ENCODE measurements at regions not wholly inside any gene's neighbourhood (a gene's known extent, or its start where the extent isn't known, plus 50 kb on each side); places are given as distances from the start of the nearest gene placed in this dataset.

DNA sequence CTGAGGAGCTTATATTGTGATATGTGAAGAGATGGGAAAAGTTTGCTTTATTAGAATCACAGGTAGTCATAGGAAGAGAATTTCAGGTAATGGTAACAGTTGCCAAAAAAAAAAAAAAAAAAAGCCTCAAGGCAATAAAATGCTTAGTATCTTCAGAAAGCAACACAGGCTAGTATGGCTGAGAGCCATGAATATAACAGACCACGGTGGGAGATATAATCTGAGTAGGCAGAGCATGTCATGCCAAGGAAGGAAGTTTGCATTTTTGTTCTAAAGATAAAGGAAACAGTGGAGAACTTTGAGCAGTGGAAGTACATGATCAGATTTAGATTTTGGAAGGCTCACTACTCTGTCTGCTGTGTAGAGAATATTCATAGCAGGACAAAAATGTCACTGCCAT, 211.4 kb downstream of the ETS1 start:
- TF ChIP-seq, protein P1, sequence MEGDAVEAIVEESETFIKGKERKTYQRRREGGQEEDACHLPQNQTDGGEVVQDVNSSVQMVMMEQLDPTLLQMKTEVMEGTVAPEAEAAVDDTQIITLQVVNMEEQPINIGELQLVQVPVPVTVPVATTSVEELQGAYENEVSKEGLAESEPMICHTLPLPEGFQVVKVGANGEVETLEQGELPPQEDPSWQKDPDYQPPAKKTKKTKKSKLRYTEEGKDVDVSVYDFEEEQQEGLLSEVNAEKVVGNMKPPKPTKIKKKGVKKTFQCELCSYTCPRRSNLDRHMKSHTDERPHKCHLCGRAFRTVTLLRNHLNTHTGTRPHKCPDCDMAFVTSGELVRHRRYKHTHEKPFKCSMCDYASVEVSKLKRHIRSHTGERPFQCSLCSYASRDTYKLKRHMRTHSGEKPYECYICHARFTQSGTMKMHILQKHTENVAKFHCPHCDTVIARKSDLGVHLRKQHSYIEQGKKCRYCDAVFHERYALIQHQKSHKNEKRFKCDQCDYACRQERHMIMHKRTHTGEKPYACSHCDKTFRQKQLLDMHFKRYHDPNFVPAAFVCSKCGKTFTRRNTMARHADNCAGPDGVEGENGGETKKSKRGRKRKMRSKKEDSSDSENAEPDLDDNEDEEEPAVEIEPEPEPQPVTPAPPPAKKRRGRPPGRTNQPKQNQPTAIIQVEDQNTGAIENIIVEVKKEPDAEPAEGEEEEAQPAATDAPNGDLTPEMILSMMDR (conservative IDR thresholded peaks at IDR 0.05), result no peak
- Mint-ChIP-seq H3K27me3 (ENCODE audit: insufficient read depth) (no peaks in the 10 kb centered on the region), H3K36me3 (ENCODE audit: low read depth) (no peaks in the 10 kb centered on the region), H3K27ac (no peak overlapping the region), H3K9me3 (peaks cover 4% of the 10 kb centered on the region), H3K4me1 (no peaks in the 10 kb centered on the region), H3K4me3 (no peak overlapping the region)
- no peak overlapping the region for H3K9ac ChIP-seq (ENCODE audit: extremely low read depth, low read length, poor library complexity, severe bottlenecking)
- no peak overlapping the region for H3K27ac ChIP-seq (ENCODE audit: low read depth, low read length)
- H3K9me3 ChIP-seq (ENCODE audit: control insufficient read depth, low read length), result no peaks in the 10 kb centered on the region
- H3K4me3 ChIP-seq (ENCODE audit: low read length), result no peak overlapping the region
- H3K36me3 ChIP-seq (ENCODE audit: control insufficient read depth, insufficient read depth, low read length), result no peaks in the 10 kb centered on the region
- no peaks in the 10 kb centered on the region for H3K27me3 ChIP-seq (ENCODE audit: control insufficient read depth, insufficient read depth, low read length, poor library complexity, severe bottlenecking)
- 79 to 100% methylated on average over 1 of the region's 1 CpG for WGBS, 2 experiments (ENCODE audit: insufficient coverage in 1 of 2, insufficient read length in 1 of 2)
- DNase-seq, result no peak
- H3K4me1 ChIP-seq (ENCODE audit: control insufficient read depth, insufficient read depth, low read length), result no peaks in the 10 kb centered on the region

DNA sequence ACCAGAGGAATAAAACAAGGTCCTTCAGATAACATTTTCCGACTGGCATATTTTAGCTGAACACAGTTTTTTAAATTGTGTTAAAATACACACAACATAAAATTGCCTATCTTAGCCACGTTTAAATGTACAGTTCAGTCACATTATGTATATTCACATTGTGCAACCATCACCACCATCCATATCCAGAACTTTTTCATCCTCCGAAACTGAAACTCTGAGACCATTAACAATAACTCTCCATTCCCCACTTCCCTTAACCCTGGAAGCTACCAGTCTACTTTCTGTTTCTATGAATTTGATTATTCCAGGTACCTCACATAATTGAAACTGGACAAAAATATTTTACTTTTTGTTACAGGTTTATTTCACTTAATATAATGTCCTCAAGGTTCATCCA, 213.3 kb downstream of the ETS1 start:
- H3K4me1 ChIP-seq (ENCODE audit: control insufficient read depth, insufficient read depth, low read length), result no peaks in the 10 kb centered on the region
- Mint-ChIP-seq H3K4me1 (no peaks in the 10 kb centered on the region), H3K9me3 (peaks cover 4% of the 10 kb centered on the region), H3K4me3 (no peak overlapping the region), H3K27me3 (ENCODE audit: insufficient read depth) (no peaks in the 10 kb centered on the region), H3K36me3 (ENCODE audit: low read depth) (no peaks in the 10 kb centered on the region), H3K27ac (no peak overlapping the region)
- 74 to 88% methylated on average over 3 of the region's 3 CpGs for WGBS, 2 experiments (ENCODE audit: insufficient coverage in 1 of 2, insufficient read length in 1 of 2)
- DNase-seq, result no peak
- no peak overlapping the region for H3K9ac ChIP-seq (ENCODE audit: extremely low read depth, low read length, poor library complexity, severe bottlenecking)
- H3K27ac ChIP-seq (ENCODE audit: low read depth, low read length), result no peak overlapping the region
- H3K27me3 ChIP-seq (ENCODE audit: control insufficient read depth, insufficient read depth, low read length, poor library complexity, severe bottlenecking), result no peaks in the 10 kb centered on the region
- H3K9me3 ChIP-seq (ENCODE audit: control insufficient read depth, low read length), result no peaks in the 10 kb centered on the region
- TF ChIP-seq, protein P1 (conservative IDR thresholded peaks at IDR 0.05), result no peak
- H3K4me3 ChIP-seq (ENCODE audit: low read length), result no peak overlapping the region
- H3K36me3 ChIP-seq (ENCODE audit: control insufficient read depth, insufficient read depth, low read length), result no peaks in the 10 kb centered on the region

DNA sequence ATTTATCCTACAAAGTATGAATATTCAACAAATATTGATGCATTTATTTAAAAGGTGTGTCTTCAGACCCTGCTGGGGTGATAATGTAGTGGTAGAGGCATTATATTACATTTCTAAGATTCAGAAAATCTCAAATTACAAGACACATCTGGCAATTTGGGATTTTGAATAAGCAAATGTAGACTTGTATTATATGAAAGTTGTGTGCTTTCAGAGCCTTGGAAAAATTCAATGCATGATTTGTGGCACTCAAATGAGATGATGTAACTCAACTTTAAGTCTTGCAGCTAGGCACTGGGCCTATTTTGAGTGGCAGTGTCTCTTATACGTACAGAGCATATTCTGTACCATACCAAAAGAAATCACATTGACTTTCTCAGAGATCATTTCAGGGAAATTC, 214.4 kb downstream of the ETS1 start:
- 86 to 100% methylated on average over 1 of the region's 1 CpG for WGBS, 2 experiments (ENCODE audit: insufficient coverage in 1 of 2, insufficient read length in 1 of 2)
- Histone ChIP-seq H3K9me3 (ENCODE audit: control insufficient read depth, low read length) (no peaks in the 10 kb centered on the region), H3K4me3 (ENCODE audit: low read length) (no peak overlapping the region), H3K9ac (ENCODE audit: extremely low read depth, low read length, poor library complexity, severe bottlenecking) (no peak overlapping the region), H3K27ac (ENCODE audit: low read depth, low read length) (no peak overlapping the region), H3K27me3 (ENCODE audit: control insufficient read depth, insufficient read depth, low read length, poor library complexity, severe bottlenecking) (no peaks in the 10 kb centered on the region), H3K4me1 (ENCODE audit: control insufficient read depth, insufficient read depth, low read length) (no peaks in the 10 kb centered on the region), H3K36me3 (ENCODE audit: control insufficient read depth, insufficient read depth, low read length) (no peaks in the 10 kb centered on the region)
- Mint-ChIP-seq H3K9me3 (peaks cover 4% of the 10 kb centered on the region), H3K36me3 (ENCODE audit: low read depth) (no peaks in the 10 kb centered on the region), H3K27ac (no peak overlapping the region), H3K4me1 (no peaks in the 10 kb centered on the region), H3K4me3 (no peak overlapping the region), H3K27me3 (ENCODE audit: insufficient read depth) (no peaks in the 10 kb centered on the region)
- DNase-seq, result no peak
- TF ChIP-seq, protein P1 (conservative IDR thresholded peaks at IDR 0.05), result no peak
